ENCODE measurements at regions not wholly inside any gene's neighbourhood (a gene's known extent, or its start where the extent isn't known, plus 50 kb on each side); places are given as distances from the start of the nearest gene placed in this dataset.

DNA sequence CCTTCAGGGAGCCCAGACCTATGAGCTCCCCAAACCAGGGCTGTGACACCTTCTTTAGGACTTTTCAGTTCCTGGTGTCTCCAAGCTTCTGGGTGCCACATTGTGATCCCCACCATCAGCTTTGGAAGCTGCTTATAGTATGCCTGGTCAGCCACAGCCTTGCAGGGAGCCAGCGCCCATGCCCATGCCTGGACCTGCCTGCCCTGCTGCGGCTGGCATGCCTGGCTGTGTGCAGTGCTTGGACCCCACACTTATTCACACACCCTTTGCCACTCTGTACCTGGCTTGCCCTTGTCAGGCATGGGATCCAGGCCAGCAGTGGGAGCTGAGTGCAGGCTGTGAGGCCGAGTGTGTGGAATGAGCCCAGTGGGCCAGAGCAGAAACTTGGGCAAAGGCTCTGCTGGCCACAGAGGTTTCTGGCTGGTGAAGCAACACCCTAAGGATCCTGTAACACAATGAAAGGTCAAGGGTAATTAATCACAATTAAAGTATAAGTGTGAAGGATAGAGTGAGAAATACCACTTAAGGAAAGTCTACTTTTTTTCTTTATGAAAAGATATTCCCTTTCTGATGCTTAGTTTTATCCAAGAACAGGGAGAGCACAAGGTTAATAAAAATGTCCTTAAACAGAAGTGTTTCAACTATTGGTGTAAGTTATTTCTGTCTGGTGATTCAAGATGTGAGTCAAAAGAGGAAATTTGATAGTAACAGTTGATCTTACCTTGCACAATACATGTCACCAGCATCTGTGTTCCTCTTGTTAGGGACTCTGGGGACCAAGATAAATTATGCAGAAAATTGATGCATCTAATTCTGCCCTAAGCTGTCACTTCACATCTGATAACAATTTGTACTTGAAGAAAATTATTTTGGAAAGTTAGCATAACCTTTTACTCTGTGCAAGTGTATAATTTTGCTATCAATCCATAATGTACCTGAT lies 161.8 kb downstream of the FAM47A start:
- Histone ChIP-seq H3F3A (ENCODE audit: low read depth) (no peaks in the 10 kb centered on the region), H2AFZ (replicated peaks) (no peak overlapping the region), H3K36me3 (no peaks in the 10 kb centered on the region), H3K9ac (no peak overlapping the region), H3K4me2 (no peak overlapping the region), H3K9me3 (ENCODE audit: low read depth) (no peaks in the 10 kb centered on the region), H3K27ac (no peak overlapping the region), H3K79me2 (ENCODE audit: low read depth) (no peaks in the 10 kb centered on the region), H4K20me1 (ENCODE audit: low read depth) (no peaks in the 10 kb centered on the region), H3K4me3 (no peak overlapping the region), H3K4me1 (no peaks in the 10 kb centered on the region), H3K27me3 (no peaks in the 10 kb centered on the region)
- H3K36me3 Mint-ChIP-seq, result no peaks in the 10 kb centered on the region
- H3K4me1 Mint-ChIP-seq, result no peaks in the 10 kb centered on the region
- H3K27me3 Mint-ChIP-seq (ENCODE audit: insufficient read depth, low read depth), result no peaks in the 10 kb centered on the region
- H3K9me3 Mint-ChIP-seq, result peaks cover 3% of the 10 kb centered on the region
- no peak for TF ChIP-seq EZH2 (IDR thresholded peaks at IDR 0.05)
- no peak for TF ChIP-seq CTCF (IDR thresholded peaks at IDR 0.05)
- TF ChIP-seq EZH2phosphoT487 (IDR thresholded peaks at IDR 0.05), result no peak
- H3K4me3 Mint-ChIP-seq, result no peak overlapping the region
- no peak for DNase-seq (ENCODE audit: low spot score)
- H3K27ac Mint-ChIP-seq, result no peak overlapping the region

DNA sequence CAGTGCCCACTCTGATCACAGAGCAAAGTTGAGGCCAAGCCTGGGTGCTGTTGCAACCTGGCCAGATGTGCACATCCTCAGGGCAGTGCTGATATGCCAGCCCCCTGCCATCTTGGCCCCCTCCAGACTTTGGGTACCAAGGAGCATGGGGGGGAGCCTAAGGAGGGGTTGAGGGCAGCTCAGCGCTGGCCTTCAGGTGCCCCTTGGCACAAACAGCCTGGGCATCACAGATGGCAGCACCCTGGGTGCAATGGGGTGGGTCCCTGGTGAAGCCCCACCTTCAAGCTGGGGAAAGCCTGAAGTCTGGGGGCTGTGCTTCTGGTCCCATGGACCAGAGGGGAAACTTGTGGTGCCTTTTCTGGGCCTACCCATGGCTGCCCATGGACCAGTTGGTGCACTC lies 163.0 kb downstream of the FAM47A start:
- no peaks in the 10 kb centered on the region for H3K4me1 Mint-ChIP-seq
- H3K27me3 Mint-ChIP-seq (ENCODE audit: insufficient read depth, low read depth), result no peaks in the 10 kb centered on the region
- Histone ChIP-seq H2AFZ (replicated peaks) (no peak overlapping the region), H4K20me1 (ENCODE audit: low read depth) (no peaks in the 10 kb centered on the region), H3K79me2 (ENCODE audit: low read depth) (no peaks in the 10 kb centered on the region), H3F3A (ENCODE audit: low read depth) (no peaks in the 10 kb centered on the region), H3K27me3 (no peaks in the 10 kb centered on the region), H3K36me3 (no peaks in the 10 kb centered on the region), H3K27ac (no peak overlapping the region), H3K4me2 (no peak overlapping the region), H3K4me3 (no peak overlapping the region), H3K4me1 (no peaks in the 10 kb centered on the region), H3K9ac (no peak overlapping the region), H3K9me3 (ENCODE audit: low read depth) (no peaks in the 10 kb centered on the region)
- no peak overlapping the region for H3K4me3 Mint-ChIP-seq
- no peaks in the 10 kb centered on the region for H3K36me3 Mint-ChIP-seq
- TF ChIP-seq EZH2phosphoT487 (IDR thresholded peaks at IDR 0.05) (no peak), EZH2 (IDR thresholded peaks at IDR 0.05) (no peak), CTCF (IDR thresholded peaks at IDR 0.05) (no peak)
- peaks cover 3% of the 10 kb centered on the region for H3K9me3 Mint-ChIP-seq
- no peak for DNase-seq (ENCODE audit: low spot score)
- no peak overlapping the region for H3K27ac Mint-ChIP-seq

DNA sequence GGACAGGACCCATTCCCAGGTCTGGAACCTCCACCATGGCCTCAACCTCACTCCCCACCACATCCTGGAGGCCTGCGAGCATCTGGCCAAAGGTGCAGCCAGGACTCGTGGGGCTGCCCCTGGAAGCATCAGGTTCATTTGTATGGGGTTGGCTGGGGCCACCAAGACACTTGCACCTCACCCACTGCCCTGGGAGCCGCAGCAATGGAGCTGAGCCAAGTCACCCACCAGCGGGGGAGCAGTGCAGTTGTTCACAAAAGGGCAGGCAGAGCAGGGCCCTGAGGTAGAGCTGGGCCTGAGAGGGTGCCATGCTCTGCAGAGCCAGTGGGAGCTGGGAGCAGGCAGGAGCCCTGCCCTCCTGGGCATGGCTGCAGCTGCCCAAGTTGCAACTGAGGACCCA lies 163.5 kb downstream of the FAM47A start:
- Mint-ChIP-seq H3K4me1 (no peaks in the 10 kb centered on the region), H3K27ac (no peak overlapping the region), H3K36me3 (no peaks in the 10 kb centered on the region), H3K27me3 (ENCODE audit: insufficient read depth, low read depth) (no peaks in the 10 kb centered on the region), H3K9me3 (peaks cover under 1% of the 10 kb centered on the region), H3K4me3 (no peak overlapping the region)
- Histone ChIP-seq H2AFZ (replicated peaks) (no peak overlapping the region), H3K36me3 (no peaks in the 10 kb centered on the region), H3K9ac (no peak overlapping the region), H3K4me1 (no peaks in the 10 kb centered on the region), H3K27me3 (no peaks in the 10 kb centered on the region), H3K4me2 (no peak overlapping the region), H4K20me1 (ENCODE audit: low read depth) (no peaks in the 10 kb centered on the region), H3K4me3 (no peak overlapping the region), H3K27ac (no peak overlapping the region), H3K79me2 (ENCODE audit: low read depth) (no peaks in the 10 kb centered on the region), H3F3A (ENCODE audit: low read depth) (no peaks in the 10 kb centered on the region), H3K9me3 (ENCODE audit: low read depth) (no peaks in the 10 kb centered on the region)
- DNase-seq (ENCODE audit: low spot score), result no peak
- no peak for TF ChIP-seq EZH2 (IDR thresholded peaks at IDR 0.05)
- no peak for TF ChIP-seq CTCF (IDR thresholded peaks at IDR 0.05)
- TF ChIP-seq EZH2phosphoT487 (IDR thresholded peaks at IDR 0.05), result no peak

Data from neural progenitor cell (in vitro differentiated cells).